ENCODE measurements at regions not wholly inside any gene's neighbourhood (a gene's known extent, or its start where the extent isn't known, plus 50 kb on each side); places are given as distances from the start of the nearest gene placed in this dataset.

DNA sequence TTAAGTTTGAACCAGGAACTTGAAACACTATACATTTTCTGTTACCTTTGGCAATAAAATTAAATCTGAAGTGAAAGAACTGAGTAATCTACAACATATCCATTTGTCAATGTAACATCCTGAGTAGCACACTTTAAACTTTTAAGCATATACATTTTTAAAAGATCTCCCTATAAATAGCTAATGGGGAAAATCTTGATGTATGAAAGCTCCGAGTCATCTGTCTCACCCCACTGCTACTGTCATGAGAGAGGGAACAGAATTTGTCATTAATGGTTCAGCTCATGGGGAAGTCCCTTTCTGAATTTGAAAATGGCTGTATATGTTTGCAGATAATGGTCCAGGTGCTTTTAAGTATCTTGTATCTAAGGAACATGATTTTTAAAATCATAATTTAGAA lies 55.2 kb upstream of the NOX3 start:
- TF ChIP-seq EP300 (IDR thresholded peaks at IDR 0.05): no peak
- TF ChIP-seq, protein P1, sequence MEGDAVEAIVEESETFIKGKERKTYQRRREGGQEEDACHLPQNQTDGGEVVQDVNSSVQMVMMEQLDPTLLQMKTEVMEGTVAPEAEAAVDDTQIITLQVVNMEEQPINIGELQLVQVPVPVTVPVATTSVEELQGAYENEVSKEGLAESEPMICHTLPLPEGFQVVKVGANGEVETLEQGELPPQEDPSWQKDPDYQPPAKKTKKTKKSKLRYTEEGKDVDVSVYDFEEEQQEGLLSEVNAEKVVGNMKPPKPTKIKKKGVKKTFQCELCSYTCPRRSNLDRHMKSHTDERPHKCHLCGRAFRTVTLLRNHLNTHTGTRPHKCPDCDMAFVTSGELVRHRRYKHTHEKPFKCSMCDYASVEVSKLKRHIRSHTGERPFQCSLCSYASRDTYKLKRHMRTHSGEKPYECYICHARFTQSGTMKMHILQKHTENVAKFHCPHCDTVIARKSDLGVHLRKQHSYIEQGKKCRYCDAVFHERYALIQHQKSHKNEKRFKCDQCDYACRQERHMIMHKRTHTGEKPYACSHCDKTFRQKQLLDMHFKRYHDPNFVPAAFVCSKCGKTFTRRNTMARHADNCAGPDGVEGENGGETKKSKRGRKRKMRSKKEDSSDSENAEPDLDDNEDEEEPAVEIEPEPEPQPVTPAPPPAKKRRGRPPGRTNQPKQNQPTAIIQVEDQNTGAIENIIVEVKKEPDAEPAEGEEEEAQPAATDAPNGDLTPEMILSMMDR (IDR thresholded peaks at IDR 0.05): no peak

All from upper lobe of left lung (tissue), 4 donors.